ENCODE measurements at regions not wholly inside any gene's neighbourhood (a gene's known extent, or its start where the extent isn't known, plus 50 kb on each side); places are given as distances from the start of the nearest gene placed in this dataset.

DNA sequence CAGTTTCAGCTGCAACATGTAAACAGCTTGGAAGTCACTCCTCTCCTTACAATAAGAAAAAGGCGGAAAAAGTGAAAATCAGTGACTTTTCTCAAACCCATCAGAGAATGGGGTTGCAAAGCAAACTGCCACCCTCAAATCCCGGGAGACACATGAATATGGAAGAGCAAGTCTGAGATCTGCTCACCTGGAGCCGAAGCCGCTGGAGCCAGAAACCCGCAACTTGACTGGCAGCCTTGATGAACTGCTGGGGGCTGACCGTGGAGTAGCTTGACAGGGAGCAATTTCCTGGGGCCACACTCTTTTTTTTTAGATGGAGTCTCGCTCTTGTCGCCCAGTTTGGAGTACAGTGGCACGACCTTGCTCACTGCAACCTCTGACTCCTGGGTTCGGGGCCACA, 208.2 kb downstream of the KIF26A start:
- TF ChIP-seq EP300 (IDR thresholded peaks at IDR 0.05; ENCODE audit: low read depth) (no peak), CTCF (IDR thresholded peaks at IDR 0.05) (no peak), POLR2AphosphoS5 (IDR thresholded peaks at IDR 0.05) (no peak), POLR2A (IDR thresholded peaks at IDR 0.05) (no peak)
- 73 to 84% methylated on average over 6 to 10 of the region's 10 CpGs for WGBS, 2 donors (ENCODE audit: low coverage in 1 of 2)
- intact Hi-C loops (cut with DNase I; ENCODE audit: low total_unique reads) (loop anchor here (10.0 kb wide), 1 partner anchor 192 kb away; no protein-coding TSS in a partner anchor), in situ Hi-C loops (cut with MboI; ENCODE audit: low pct_ligation_motif_present in 1 of 4, low pct_unique_long_range_greater_than_20kb in 1 of 4, low sequenced_read_pairs in 3 of 4) (no loop called here)
- peaks cover 5 to 14% (median 6%) of the 10 kb centered on the region in 4 donors for H3K4me1 ChIP-seq
- no peaks in the 10 kb centered on the region for H3K36me3 ChIP-seq
- no peak for DNase-seq
- H3K27ac ChIP-seq = no peak overlapping the region
- peaks cover 30% of the 10 kb centered on the region for H3K27me3 ChIP-seq
- H3K9me3 ChIP-seq = no peaks in the 10 kb centered on the region
- no peak overlapping the region for H3K4me3 ChIP-seq

DNA sequence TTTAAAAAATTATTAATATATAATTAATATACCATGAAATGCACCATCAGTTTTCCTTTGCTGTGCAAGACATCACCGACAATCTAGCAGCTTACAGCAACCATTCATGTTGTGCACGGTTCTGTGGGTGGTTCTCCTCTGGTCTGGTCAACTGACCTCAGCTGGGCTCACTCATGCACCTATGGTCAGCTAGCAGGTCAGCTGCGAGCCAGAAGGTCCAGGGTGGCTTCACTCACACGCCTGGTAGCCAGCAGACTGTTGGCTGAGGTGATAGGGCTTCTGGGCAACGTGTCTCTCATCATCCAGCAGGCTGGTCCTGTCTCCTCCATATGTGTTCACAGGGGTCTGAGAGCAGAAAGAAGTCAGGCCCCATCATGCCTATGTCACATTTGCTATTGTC, 210.4 kb downstream of the KIF26A start:
- in situ Hi-C loops (cut with MboI; ENCODE audit: low pct_ligation_motif_present in 1 of 4, low pct_unique_long_range_greater_than_20kb in 1 of 4, low sequenced_read_pairs in 3 of 4) (no loop called here), intact Hi-C loops (cut with DNase I; ENCODE audit: low total_unique reads) (loop anchor here (10.0 kb wide), 1 partner anchor 194 kb away; no protein-coding TSS in a partner anchor)
- Histone ChIP-seq H3K27me3 (peaks cover 28% of the 10 kb centered on the region), H3K4me1 (peaks cover 0 to 6% (median 0%) of the 10 kb centered on the region in 4 donors), H3K36me3 (no peaks in the 10 kb centered on the region), H3K27ac (no peak overlapping the region), H3K9me3 (no peaks in the 10 kb centered on the region), H3K4me3 (no peak overlapping the region)
- 84 to 100% methylated on average over 2 to 5 of the region's 5 CpGs for WGBS, 2 donors (ENCODE audit: low coverage in 1 of 2)
- DNase-seq = no peak
- TF ChIP-seq POLR2AphosphoS5 (IDR thresholded peaks at IDR 0.05) = no peak
- TF ChIP-seq EP300 (IDR thresholded peaks at IDR 0.05; ENCODE audit: low read depth) = no peak
- TF ChIP-seq POLR2A (IDR thresholded peaks at IDR 0.05) = no peak
- no peak for TF ChIP-seq CTCF (IDR thresholded peaks at IDR 0.05)

- DNase-seq = peak; percentile 5
- intact Hi-C loops (cut with DNase I; ENCODE audit: low total_unique reads) (loop anchor here (10.0 kb wide), 1 partner anchor 195 kb away; no protein-coding TSS in a partner anchor), in situ Hi-C loops (cut with MboI; ENCODE audit: low pct_ligation_motif_present in 1 of 4, low pct_unique_long_range_greater_than_20kb in 1 of 4, low sequenced_read_pairs in 3 of 4) (no loop called here)
- Histone ChIP-seq H3K27ac (no peak overlapping the region), H3K4me3 (no peak overlapping the region), H3K4me1 (peaks cover 0 to 6% (median 0%) of the 10 kb centered on the region in 4 donors), H3K36me3 (no peaks in the 10 kb centered on the region), H3K9me3 (no peaks in the 10 kb centered on the region), H3K27me3 (peaks cover 20% of the 10 kb centered on the region)
- TF ChIP-seq POLR2AphosphoS5 (IDR thresholded peaks at IDR 0.05) (no peak), CTCF (IDR thresholded peaks at IDR 0.05) (no peak), EP300 (IDR thresholded peaks at IDR 0.05; ENCODE audit: low read depth) (no peak), POLR2A (IDR thresholded peaks at IDR 0.05) (no peak)
- WGBS, 2 donors (ENCODE audit: low coverage in 1 of 2) = 86% methylated on average over 3 of the region's 3 CpGs; no CpG with 5 or more reads in 1 of the 2 donors
Observed at GRCh38 chr14:104349950-104350349, 211.6 kb downstream of the KIF26A start.

GRCh38 chr14:104350463-104351185, 212.2 kb downstream of the KIF26A start:
- no peak for TF ChIP-seq CTCF (IDR thresholded peaks at IDR 0.05)
- no peak for TF ChIP-seq POLR2A (IDR thresholded peaks at IDR 0.05)
- TF ChIP-seq POLR2AphosphoS5 (IDR thresholded peaks at IDR 0.05) = peak in 1 of 3 donors; percentile 5
- H3K27me3 ChIP-seq = peaks cover 13% of the 10 kb centered on the region
- H3K4me3 ChIP-seq = no peak overlapping the region
- DNase-seq = no peak
- peaks cover 0 to 6% (median 0%) of the 10 kb centered on the region in 4 donors for H3K4me1 ChIP-seq
- H3K27ac ChIP-seq = no peak overlapping the region
- H3K36me3 ChIP-seq = no peaks in the 10 kb centered on the region
- no peaks in the 10 kb centered on the region for H3K9me3 ChIP-seq
- intact Hi-C loops (cut with DNase I; ENCODE audit: low total_unique reads) = no loop called here
- in situ Hi-C loops (cut with MboI; ENCODE audit: low pct_ligation_motif_present in 1 of 4, low pct_unique_long_range_greater_than_20kb in 1 of 4, low sequenced_read_pairs in 3 of 4) = no loop called here
- 41 to 47% methylated on average over 4 to 8 of the region's 8 CpGs for WGBS, 2 donors (ENCODE audit: low coverage in 1 of 2)
